Breast epithelium (tissue), 3 donors: ENCODE measurements at regions not wholly inside any gene's neighbourhood (a gene's known extent, or its start where the extent isn't known, plus 50 kb on each side); places are given as distances from the start of the nearest gene placed in this dataset.

Experiments
- CTCF ChIP-seq, 3 donors: fragments of 450-650 bp; IDR thresholded peaks; one replicate each; pipeline ENCODE4 v1.5.1; 2016 to 2017; ENCODE audit warnings: antibody characterized with exemption in 3 of 3, mild to moderate bottlenecking in 3 of 3, moderate library complexity in 3 of 3
- POLR2A ChIP-seq: fragments of 450-650 bp; IDR thresholded peaks from one replicate; pipeline ENCODE4 v1.6.1; 2016; ENCODE audit warnings: antibody characterized with exemption, mild to moderate bottlenecking, moderate library complexity

- no peak for TF ChIP-seq POLR2A
- no peak for TF ChIP-seq CTCF (IDR thresholded peaks at IDR 0.05)
Measured at GRCh38 chr5:166428264-166428803, 1863.1 kb upstream of the WWC1 start.
